ENCODE measurements at regions not wholly inside any gene's neighbourhood (a gene's known extent, or its start where the extent isn't known, plus 50 kb on each side); places are given as distances from the start of the nearest gene placed in this dataset.
"Not testable (repeated sequence)": the region's sequence is repeated elsewhere in the genome, so short reads cannot be mapped to it uniquely, and the experiment has no call there.

DNA sequence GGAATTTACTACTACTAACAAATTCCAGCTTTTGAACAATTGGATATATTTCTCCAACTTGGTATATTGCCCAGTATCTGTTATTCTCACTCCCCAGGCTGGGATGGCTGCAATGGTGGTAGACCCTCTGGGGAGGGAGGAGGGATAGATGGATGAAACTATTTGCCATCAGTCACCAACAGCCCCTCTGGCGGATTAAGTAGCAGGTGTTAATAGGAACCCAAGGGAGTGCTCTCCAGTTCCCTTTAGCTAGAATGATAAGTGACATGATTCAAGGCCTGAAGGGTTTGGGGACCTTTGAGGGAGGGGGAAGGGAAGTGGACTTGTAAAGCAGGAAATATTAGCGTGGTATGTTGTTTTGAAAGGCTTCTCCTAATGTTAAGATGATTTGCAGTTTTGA lies 824.0 kb upstream of the ARRDC3 start:
- no peaks in the 10 kb centered on the region for H3K36me3 ChIP-seq (ENCODE audit: control insufficient read depth, insufficient read depth, low read length)
- H3K27ac ChIP-seq (ENCODE audit: low read length): no peak overlapping the region
- H3K4me3 ChIP-seq (ENCODE audit: low read depth in 2 of 2, low read length in 2 of 2): no peak overlapping the region
- H3K4me1 ChIP-seq (ENCODE audit: control insufficient read depth, insufficient read depth, low read length): no peaks in the 10 kb centered on the region
- ChIA-PET CTCF (no interaction called here), POLR2A (no interaction called here)
- no peak for DNase-seq (ENCODE audit: low read depth, low spot score)
- H3K27me3 ChIP-seq (ENCODE audit: control insufficient read depth, insufficient read depth, low read length): no peaks in the 10 kb centered on the region
- intact Hi-C loops (cut with micrococcal nuclease; ENCODE audit: unreplicated experiment) (no loop called here), in situ Hi-C loops (cut with HindIII; ENCODE audit: low pct_unique_long_range_greater_than_20kb, low sequenced_read_pairs) (no loop called here)
- ATAC-seq: no peak
- TF ChIP-seq, protein P1, sequence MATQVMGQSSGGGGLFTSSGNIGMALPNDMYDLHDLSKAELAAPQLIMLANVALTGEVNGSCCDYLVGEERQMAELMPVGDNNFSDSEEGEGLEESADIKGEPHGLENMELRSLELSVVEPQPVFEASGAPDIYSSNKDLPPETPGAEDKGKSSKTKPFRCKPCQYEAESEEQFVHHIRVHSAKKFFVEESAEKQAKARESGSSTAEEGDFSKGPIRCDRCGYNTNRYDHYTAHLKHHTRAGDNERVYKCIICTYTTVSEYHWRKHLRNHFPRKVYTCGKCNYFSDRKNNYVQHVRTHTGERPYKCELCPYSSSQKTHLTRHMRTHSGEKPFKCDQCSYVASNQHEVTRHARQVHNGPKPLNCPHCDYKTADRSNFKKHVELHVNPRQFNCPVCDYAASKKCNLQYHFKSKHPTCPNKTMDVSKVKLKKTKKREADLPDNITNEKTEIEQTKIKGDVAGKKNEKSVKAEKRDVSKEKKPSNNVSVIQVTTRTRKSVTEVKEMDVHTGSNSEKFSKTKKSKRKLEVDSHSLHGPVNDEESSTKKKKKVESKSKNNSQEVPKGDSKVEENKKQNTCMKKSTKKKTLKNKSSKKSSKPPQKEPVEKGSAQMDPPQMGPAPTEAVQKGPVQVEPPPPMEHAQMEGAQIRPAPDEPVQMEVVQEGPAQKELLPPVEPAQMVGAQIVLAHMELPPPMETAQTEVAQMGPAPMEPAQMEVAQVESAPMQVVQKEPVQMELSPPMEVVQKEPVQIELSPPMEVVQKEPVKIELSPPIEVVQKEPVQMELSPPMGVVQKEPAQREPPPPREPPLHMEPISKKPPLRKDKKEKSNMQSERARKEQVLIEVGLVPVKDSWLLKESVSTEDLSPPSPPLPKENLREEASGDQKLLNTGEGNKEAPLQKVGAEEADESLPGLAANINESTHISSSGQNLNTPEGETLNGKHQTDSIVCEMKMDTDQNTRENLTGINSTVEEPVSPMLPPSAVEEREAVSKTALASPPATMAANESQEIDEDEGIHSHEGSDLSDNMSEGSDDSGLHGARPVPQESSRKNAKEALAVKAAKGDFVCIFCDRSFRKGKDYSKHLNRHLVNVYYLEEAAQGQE (IDR thresholded peaks at IDR 0.05; ENCODE audit: insufficient read depth in 1 of 2, low read depth in 2 of 2, low read length in 1 of 2): no peak
- TF ChIP-seq TCF7L2 (IDR thresholded peaks at IDR 0.05; ENCODE audit: low read depth, low read length) (no peak), POLR2AphosphoS5 (IDR thresholded peaks at IDR 0.05; ENCODE audit: low read depth, low read length) (no peak), SIN3A (IDR thresholded peaks at IDR 0.05; ENCODE audit: borderline replicate concordance, insufficient read depth, low read depth, low read length) (no peak)
- TF ChIP-seq, protein P2, sequence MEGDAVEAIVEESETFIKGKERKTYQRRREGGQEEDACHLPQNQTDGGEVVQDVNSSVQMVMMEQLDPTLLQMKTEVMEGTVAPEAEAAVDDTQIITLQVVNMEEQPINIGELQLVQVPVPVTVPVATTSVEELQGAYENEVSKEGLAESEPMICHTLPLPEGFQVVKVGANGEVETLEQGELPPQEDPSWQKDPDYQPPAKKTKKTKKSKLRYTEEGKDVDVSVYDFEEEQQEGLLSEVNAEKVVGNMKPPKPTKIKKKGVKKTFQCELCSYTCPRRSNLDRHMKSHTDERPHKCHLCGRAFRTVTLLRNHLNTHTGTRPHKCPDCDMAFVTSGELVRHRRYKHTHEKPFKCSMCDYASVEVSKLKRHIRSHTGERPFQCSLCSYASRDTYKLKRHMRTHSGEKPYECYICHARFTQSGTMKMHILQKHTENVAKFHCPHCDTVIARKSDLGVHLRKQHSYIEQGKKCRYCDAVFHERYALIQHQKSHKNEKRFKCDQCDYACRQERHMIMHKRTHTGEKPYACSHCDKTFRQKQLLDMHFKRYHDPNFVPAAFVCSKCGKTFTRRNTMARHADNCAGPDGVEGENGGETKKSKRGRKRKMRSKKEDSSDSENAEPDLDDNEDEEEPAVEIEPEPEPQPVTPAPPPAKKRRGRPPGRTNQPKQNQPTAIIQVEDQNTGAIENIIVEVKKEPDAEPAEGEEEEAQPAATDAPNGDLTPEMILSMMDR (IDR thresholded peaks at IDR 0.05): no peak
- BruUV-seq (replicated peaks): no TSS peak
- H3K9me3 ChIP-seq (ENCODE audit: control insufficient read depth, insufficient read depth, low read depth, low read length): no peaks in the 10 kb centered on the region

DNA sequence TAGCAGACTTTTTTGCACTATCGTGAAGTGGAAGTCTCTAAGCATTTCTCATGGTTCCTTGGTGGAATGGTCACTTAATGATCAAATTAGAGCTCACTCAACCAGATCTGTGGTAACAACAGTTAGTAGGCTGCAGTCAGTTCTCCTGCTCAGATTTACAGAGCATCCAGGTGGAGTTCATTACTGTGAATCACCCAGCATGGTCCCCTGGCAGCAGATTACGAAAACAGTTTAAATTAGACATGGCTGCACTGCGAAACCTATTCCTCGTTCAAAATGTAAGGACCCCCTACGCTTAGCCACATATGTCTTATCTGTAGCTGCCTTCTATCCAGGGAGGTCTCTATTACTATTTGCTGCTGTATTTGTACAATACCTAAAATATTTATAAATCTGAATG lies 823.6 kb upstream of the ARRDC3 start:
- intact Hi-C loops (cut with micrococcal nuclease; ENCODE audit: unreplicated experiment) (no loop called here), in situ Hi-C loops (cut with HindIII; ENCODE audit: low pct_unique_long_range_greater_than_20kb, low sequenced_read_pairs) (no loop called here)
- DNase-seq (ENCODE audit: low read depth, low spot score) (no peak), ATAC-seq (no peak)
- TF ChIP-seq, protein P2 (IDR thresholded peaks at IDR 0.05): no peak
- TF ChIP-seq SIN3A (IDR thresholded peaks at IDR 0.05; ENCODE audit: borderline replicate concordance, insufficient read depth, low read depth, low read length) (no peak), TCF7L2 (IDR thresholded peaks at IDR 0.05; ENCODE audit: low read depth, low read length) (no peak), POLR2AphosphoS5 (IDR thresholded peaks at IDR 0.05; ENCODE audit: low read depth, low read length) (no peak)
- TF ChIP-seq, protein P1 (IDR thresholded peaks at IDR 0.05; ENCODE audit: insufficient read depth in 1 of 2, low read depth in 2 of 2, low read length in 1 of 2): no peak
- Histone ChIP-seq H3K27me3 (ENCODE audit: control insufficient read depth, insufficient read depth, low read length) (no peaks in the 10 kb centered on the region), H3K36me3 (ENCODE audit: control insufficient read depth, insufficient read depth, low read length) (no peaks in the 10 kb centered on the region), H3K4me3 (ENCODE audit: low read depth in 2 of 2, low read length in 2 of 2) (no peak overlapping the region), H3K4me1 (ENCODE audit: control insufficient read depth, insufficient read depth, low read length) (no peaks in the 10 kb centered on the region), H3K27ac (ENCODE audit: low read length) (no peak overlapping the region), H3K9me3 (ENCODE audit: control insufficient read depth, insufficient read depth, low read depth, low read length) (no peaks in the 10 kb centered on the region)
- CTCF ChIA-PET: no interaction called here
- POLR2A ChIA-PET: no interaction called here
- BruUV-seq (replicated peaks): no TSS peak

DNA sequence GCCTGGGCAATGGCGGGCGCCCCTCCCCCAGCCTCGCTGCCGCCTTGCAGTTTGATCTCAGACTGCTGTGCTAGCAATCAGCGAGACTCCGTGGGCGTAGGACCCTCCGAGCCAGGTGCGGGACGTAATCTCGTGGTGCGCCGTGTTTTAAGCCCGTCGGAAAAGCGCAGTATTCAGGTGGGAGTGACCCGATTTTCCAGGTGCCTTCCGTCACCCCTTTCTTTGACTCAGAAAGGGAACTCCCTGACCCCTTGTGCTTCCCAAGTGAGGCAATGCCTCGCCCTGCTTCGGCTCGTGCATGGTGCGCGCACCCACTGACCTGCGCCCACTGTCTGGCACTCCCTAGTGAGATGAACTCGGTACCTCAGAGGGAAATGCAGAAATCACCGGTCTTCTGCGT lies 815.9 kb upstream of the ARRDC3 start:
- in situ Hi-C loops (cut with HindIII; ENCODE audit: low pct_unique_long_range_greater_than_20kb, low sequenced_read_pairs); DNase-seq (ENCODE audit: low read depth, low spot score); H3K9me3 ChIP-seq (ENCODE audit: control insufficient read depth, insufficient read depth, low read depth, low read length); intact Hi-C loops (cut with micrococcal nuclease; ENCODE audit: unreplicated experiment); BruUV-seq (replicated peaks); ATAC-seq; H3K27me3 ChIP-seq (ENCODE audit: control insufficient read depth, insufficient read depth, low read length); H3K27ac ChIP-seq (ENCODE audit: low read length); CTCF ChIA-PET; H3K4me1 ChIP-seq (ENCODE audit: control insufficient read depth, insufficient read depth, low read length); H3K4me3 ChIP-seq (ENCODE audit: low read depth in 2 of 2, low read length in 2 of 2); POLR2A ChIA-PET; H3K36me3 ChIP-seq (ENCODE audit: control insufficient read depth, insufficient read depth, low read length): not testable (repeated sequence)
